KMS-11 (cell line): ENCODE measurements at regions not wholly inside any gene's neighbourhood (a gene's known extent, or its start where the extent isn't known, plus 50 kb on each side); places are given as distances from the start of the nearest gene placed in this dataset.

Experiments
- H2AFZ ChIP-seq: fragments of 200-600 bp; sonication (generic); 2 replicates; pipeline ENCODE4 v1.6.1; 2016; ENCODE audit warnings: antibody characterized with exemption, mixed run types, low read depth
- H3K27ac ChIP-seq: fragments of 200-600 bp; sonication (generic); 2 replicates; pipeline ENCODE4 v1.6.1; 2016; ENCODE audit warnings: mild to moderate bottlenecking, mixed run types
- H3K27me3 ChIP-seq: fragments of 200-600 bp; sonication (generic); 2 replicates; pipeline ENCODE4 v1.6.1; 2017; ENCODE audit warnings: mild to moderate bottlenecking, low read depth, mixed run types, moderate library complexity; ENCODE audit not compliant: insufficient read depth
- H3K36me3 ChIP-seq: fragments of 200-600 bp; sonication (generic); 2 replicates; pipeline ENCODE4 v1.6.1; 2017; ENCODE audit warnings: mild to moderate bottlenecking, mixed run types; ENCODE audit not compliant: insufficient read depth
- H3K4me1 ChIP-seq: fragments of 200-600 bp; sonication (generic); 2 replicates; pipeline ENCODE4 v1.6.1; 2016; ENCODE audit warnings: mild to moderate bottlenecking, low read depth, mixed run types; ENCODE audit not compliant: poor library complexity, severe bottlenecking
- H3K4me2 ChIP-seq: fragments of 200-600 bp; sonication (generic); 2 replicates; pipeline ENCODE4 v1.7.0; 2016; ENCODE audit warnings: mild to moderate bottlenecking, mixed run types
- H3K4me3 ChIP-seq: fragments of 200-600 bp; sonication (generic); IDR thresholded peaks from 2 replicates; pipeline ENCODE4 v1.6.1; 2017; ENCODE audit warnings: low read depth, low read length, mixed read lengths; ENCODE audit not compliant: insufficient read depth
- H3K79me2 ChIP-seq: fragments of 200-600 bp; sonication (generic); 2 replicates; pipeline ENCODE4 v1.6.1; 2016; ENCODE audit warnings: low read depth, mixed run types; ENCODE audit not compliant: insufficient read depth
- H3K9ac ChIP-seq: fragments of 200-600 bp; sonication (generic); 2 replicates; pipeline ENCODE4 v1.6.1; 2016; ENCODE audit warnings: mild to moderate bottlenecking, mixed run types
- H4K20me1 ChIP-seq: fragments of 200-600 bp; sonication (generic); 2 replicates; pipeline ENCODE4 v1.6.1; 2016; ENCODE audit warnings: mild to moderate bottlenecking, mixed run types; ENCODE audit not compliant: insufficient read depth
- TF ChIP-seq, protein P1 (sequence below): fragments of 200-600 bp; sonication (generic); conservative IDR thresholded peaks from 2 replicates; pipeline ENCODE4 v1.6.1; 2017; ENCODE audit warnings: low read depth, mild to moderate bottlenecking, antibody characterized with exemption, low read length, moderate library complexity, mixed read lengths

DNA sequence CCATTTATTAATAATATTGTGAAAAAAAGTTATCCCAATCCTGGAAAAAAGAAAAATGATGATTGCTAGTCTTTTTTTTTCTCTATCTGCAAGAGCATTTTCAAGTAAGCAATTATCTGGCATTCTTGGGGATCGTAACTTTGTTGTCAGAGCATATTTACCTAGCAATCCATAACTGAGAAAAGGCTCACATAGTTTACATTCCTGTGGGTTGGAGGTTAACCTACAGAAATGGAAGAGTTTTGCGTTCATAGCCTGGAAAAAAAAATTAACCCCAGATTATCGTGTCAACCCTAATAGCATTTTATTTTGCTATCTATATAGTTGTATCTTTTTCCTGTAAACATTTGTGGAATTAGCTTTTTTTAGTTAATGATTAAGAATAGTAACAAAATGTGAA, 292.3 kb downstream of the DAD1 start:
- Histone ChIP-seq H4K20me1 (no peaks in the 10 kb centered on the region), H3K27ac (no peak overlapping the region), H3K36me3 (no peaks in the 10 kb centered on the region), H2AFZ (no peak overlapping the region), H3K4me3 (no peak overlapping the region), H3K9ac (no peak overlapping the region), H3K27me3 (no peaks in the 10 kb centered on the region), H3K4me2 (no peak overlapping the region; the same call in 1 of the 2 replicates), H3K79me2 (no peaks in the 10 kb centered on the region), H3K4me1 (peaks cover 12% of the 10 kb centered on the region)
- TF ChIP-seq, protein P1, sequence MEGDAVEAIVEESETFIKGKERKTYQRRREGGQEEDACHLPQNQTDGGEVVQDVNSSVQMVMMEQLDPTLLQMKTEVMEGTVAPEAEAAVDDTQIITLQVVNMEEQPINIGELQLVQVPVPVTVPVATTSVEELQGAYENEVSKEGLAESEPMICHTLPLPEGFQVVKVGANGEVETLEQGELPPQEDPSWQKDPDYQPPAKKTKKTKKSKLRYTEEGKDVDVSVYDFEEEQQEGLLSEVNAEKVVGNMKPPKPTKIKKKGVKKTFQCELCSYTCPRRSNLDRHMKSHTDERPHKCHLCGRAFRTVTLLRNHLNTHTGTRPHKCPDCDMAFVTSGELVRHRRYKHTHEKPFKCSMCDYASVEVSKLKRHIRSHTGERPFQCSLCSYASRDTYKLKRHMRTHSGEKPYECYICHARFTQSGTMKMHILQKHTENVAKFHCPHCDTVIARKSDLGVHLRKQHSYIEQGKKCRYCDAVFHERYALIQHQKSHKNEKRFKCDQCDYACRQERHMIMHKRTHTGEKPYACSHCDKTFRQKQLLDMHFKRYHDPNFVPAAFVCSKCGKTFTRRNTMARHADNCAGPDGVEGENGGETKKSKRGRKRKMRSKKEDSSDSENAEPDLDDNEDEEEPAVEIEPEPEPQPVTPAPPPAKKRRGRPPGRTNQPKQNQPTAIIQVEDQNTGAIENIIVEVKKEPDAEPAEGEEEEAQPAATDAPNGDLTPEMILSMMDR = no peak

DNA sequence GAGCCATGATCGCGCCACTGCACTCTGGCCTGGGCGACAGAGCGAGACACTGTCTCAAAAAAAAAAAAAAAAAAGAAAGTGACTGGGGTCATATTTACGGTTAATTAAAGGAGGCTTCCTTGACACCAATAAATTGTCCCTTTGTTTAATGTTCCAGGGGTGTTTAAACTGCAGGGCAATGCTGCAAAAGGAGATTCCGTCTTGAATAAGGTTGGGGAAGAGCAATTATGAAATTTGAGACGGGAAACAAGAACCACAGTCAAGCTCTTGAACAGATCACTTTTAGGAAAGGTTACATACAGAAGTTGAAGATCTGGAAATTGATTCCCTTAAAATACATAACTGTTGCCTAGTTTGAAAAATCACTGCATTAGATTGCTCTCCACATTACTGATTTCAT, 292.9 kb downstream of the DAD1 start:
- Histone ChIP-seq H3K4me3 (no peak overlapping the region), H2AFZ (no peak overlapping the region), H3K9ac (no peak overlapping the region), H3K27me3 (no peaks in the 10 kb centered on the region), H3K36me3 (no peaks in the 10 kb centered on the region), H4K20me1 (no peaks in the 10 kb centered on the region), H3K79me2 (no peaks in the 10 kb centered on the region), H3K4me1 (peaks cover 12% of the 10 kb centered on the region), H3K4me2 (no peak overlapping the region), H3K27ac (no peak overlapping the region)
- TF ChIP-seq, protein P1 = no peak

DNA sequence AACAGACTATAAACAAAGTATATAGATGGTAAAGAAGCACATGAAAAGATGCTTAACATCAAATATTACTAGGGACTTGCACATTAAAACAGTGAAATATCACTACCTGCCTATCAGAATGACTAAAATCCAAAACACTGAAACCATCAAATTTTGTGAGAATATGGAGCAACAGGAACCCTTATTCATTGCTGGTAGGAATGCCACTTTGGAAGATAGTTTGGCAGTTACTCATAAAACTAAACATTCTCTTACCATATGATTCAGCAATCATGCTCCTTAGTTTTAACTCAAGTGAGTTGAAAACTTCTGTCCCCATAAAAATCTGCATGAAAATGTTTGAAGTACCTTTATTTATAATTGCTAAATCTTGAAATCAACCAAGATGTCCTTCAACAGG, 297.6 kb downstream of the DAD1 start:
- H3K79me2 ChIP-seq = no peaks in the 10 kb centered on the region
- H4K20me1 ChIP-seq = no peaks in the 10 kb centered on the region
- TF ChIP-seq, protein P1 = no peak
- no peak overlapping the region for H3K27ac ChIP-seq
- H3K36me3 ChIP-seq = no peaks in the 10 kb centered on the region
- H3K4me2 ChIP-seq = no peak overlapping the region
- no peak overlapping the region for H3K4me3 ChIP-seq
- H3K4me1 ChIP-seq = peaks cover 2% of the 10 kb centered on the region
- no peak overlapping the region for H3K9ac ChIP-seq
- no peaks in the 10 kb centered on the region for H3K27me3 ChIP-seq
- no peak overlapping the region for H2AFZ ChIP-seq

DNA sequence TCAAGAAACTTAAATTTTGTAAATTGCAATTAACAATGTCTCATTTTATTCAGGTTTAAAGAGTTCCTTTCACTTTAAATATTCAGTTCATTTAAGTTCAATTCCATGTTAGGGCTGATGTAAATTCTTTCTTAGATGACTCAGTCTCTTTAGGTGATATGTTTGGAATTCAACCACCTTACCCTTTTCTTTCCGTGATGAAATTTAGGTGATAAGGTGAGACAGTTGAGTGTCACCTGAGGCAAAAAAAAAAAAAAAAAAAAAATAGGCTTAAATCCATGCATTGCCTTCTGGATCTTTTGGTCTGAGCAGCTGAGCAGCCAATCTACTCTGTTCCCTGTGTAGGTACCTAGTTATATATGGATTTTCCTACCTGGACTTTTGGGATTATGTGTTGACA, 299.5 kb downstream of the DAD1 start:
- H3K4me2 ChIP-seq = no peak overlapping the region
- TF ChIP-seq, protein P1 = no peak
- no peak overlapping the region for H3K4me3 ChIP-seq

More for the DNA sequence above, 299.5 kb downstream of the DAD1 start:
- no peaks in the 10 kb centered on the region for H4K20me1 ChIP-seq
- H3K36me3 ChIP-seq = no peaks in the 10 kb centered on the region
- H3K27me3 ChIP-seq = no peaks in the 10 kb centered on the region
- H3K27ac ChIP-seq = no peak overlapping the region
- no peaks in the 10 kb centered on the region for H3K4me1 ChIP-seq
- no peak overlapping the region for H3K9ac ChIP-seq
- H2AFZ ChIP-seq = no peak overlapping the region
- no peaks in the 10 kb centered on the region for H3K79me2 ChIP-seq
